HepG2 (cell line): ENCODE measurements at regions not wholly inside any gene's neighbourhood (a gene's known extent, or its start where the extent isn't known, plus 50 kb on each side); places are given as distances from the start of the nearest gene placed in this dataset.

Source experiments
- ATAC-seq: fragments of 200-7000 bp; cut with Tn5 transposase; 3 replicates; pipeline ENCODE4 v1.9.1; 2020; ENCODE audit warnings: mild to moderate bottlenecking, moderate library complexity
- BruUV-seq: library from RNA; stranded (reverse); fragments of 400-500 nt; replicated peaks from 2 replicates; lab custom pipeline; 2021; lab: Mats Ljungman, UMichigan
- CTCF ChIA-PET: fragments of 300-600 bp; formaldehyde crosslinking; extraction: SDS; loops from one replicate; lab custom pipeline; 2021; ENCODE audit warnings: low total read pairs, inconsistent platforms, low intra/inter-chr PET ratio; lab: Yijun Ruan, JAX
- POLR2A ChIA-PET: fragments of 350-600 bp; sonication (Branson Sonifier 250); formaldehyde crosslinking; loops from one replicate; lab custom pipeline; 2020; ENCODE audit warnings: antibody characterized with exemption, inconsistent platforms; lab: Yijun Ruan, JAX
- DNase-seq: peaks from one replicate; pipeline ENCODE4 v3.0.0-alpha.2; 2015; ENCODE audit warnings: low spot score
- FAIRE-seq: peaks from 3 replicates; lab custom pipeline; 2011; peaks lifted over from hg19 to GRCh38; lab: Jason Lieb, UNC
- H2AFZ ChIP-seq: one replicate; pipeline ENCODE4 v1.6.1; 2011; ENCODE audit warnings: low read length, inconsistent platforms
- H3K27ac ChIP-seq: fragments of 300-600 bp; 3 replicates; pipeline ENCODE4 v1.8.0; 2011; ENCODE audit warnings: mixed run types, mild to moderate bottlenecking, mixed read lengths, low read length, inconsistent platforms; ENCODE audit not compliant: insufficient read depth; ENCODE audit errors: extremely low read length
- H3K27me3 ChIP-seq, 2 experiments: fragments of 200-600 bp in 1 of 2; 2 replicates in 1 of 2; 3 replicates in 1 of 2; pipeline versions ENCODE4 v1.6.0 to v1.8.0; 2011; ENCODE audit warnings: low read length in 2 of 2, mild to moderate bottlenecking in 2 of 2, moderate library complexity in 2 of 2, inconsistent platforms in 1 of 2; ENCODE audit not compliant: insufficient read depth in 2 of 2, control insufficient read depth in 1 of 2
- H3K36me3 ChIP-seq, 2 experiments: fragments of 200-600 bp in 1 of 2; replicated peaks in 1 of 2; 2 replicates in 1 of 2; 3 replicates in 1 of 2; pipeline versions ENCODE4 v1.5.1 to v1.8.0; 2011; ENCODE audit warnings: low read length in 2 of 2, inconsistent platforms in 1 of 2; ENCODE audit not compliant: insufficient read depth in 2 of 2, control insufficient read depth in 1 of 2
- H3K4me1 ChIP-seq: 2 replicates; pipeline ENCODE4 v1.5.1; 2012; ENCODE audit warnings: low read length, inconsistent platforms; ENCODE audit not compliant: insufficient read depth
- H3K4me2 ChIP-seq: 2 replicates; pipeline ENCODE4 v1.6.0; 2011; ENCODE audit warnings: low read depth, low read length, inconsistent platforms
- H3K4me3 ChIP-seq, 3 experiments: fragments of 200-600 bp in 1 of 3; sonication (generic), shearing (Covaris generic) in 1 of 3; replicated peaks in 1 of 3; 2 replicates each; pipeline ENCODE4 v1.5.1; 2011 to 2016; ENCODE audit warnings: low read length in 3 of 3, inconsistent platforms in 2 of 3, low read depth in 2 of 3, mild to moderate bottlenecking in 2 of 3, control low read depth in 1 of 3, mixed read lengths in 1 of 3; ENCODE audit not compliant: insufficient read depth in 1 of 3
- H3K79me2 ChIP-seq: one replicate; pipeline ENCODE4 v1.6.1; 2011; ENCODE audit warnings: low read length, inconsistent platforms; ENCODE audit not compliant: insufficient read depth
- H3K9ac ChIP-seq: 2 replicates; pipeline ENCODE4 v1.6.0; 2011; ENCODE audit warnings: mild to moderate bottlenecking, low read depth, low read length, inconsistent platforms; ENCODE audit not compliant: insufficient read depth
- H3K9me3 ChIP-seq: 2 replicates; pipeline ENCODE4 v1.5.1; 2012; ENCODE audit warnings: mild to moderate bottlenecking, low read length
- H4K20me1 ChIP-seq: 2 replicates; pipeline ENCODE4 v1.6.0; 2011; ENCODE audit warnings: inconsistent platforms, mild to moderate bottlenecking, low read length, moderate library complexity; ENCODE audit not compliant: insufficient read depth
- ARHGAP35 ChIP-seq: sonication (generic); formaldehyde crosslinking; IDR thresholded peaks from 2 replicates; pipeline ENCODE4 v1.9.0; 2022; ENCODE audit warnings: mild to moderate bottlenecking, inconsistent platforms, moderate library complexity, missing genetic modification reagents, borderline replicate concordance
- FOXK2 ChIP-seq: fragments of 450-650 bp; IDR thresholded peaks from 2 replicates; pipeline ENCODE4 v1.6.1; 2016
- JUNB ChIP-seq: sonication (generic); formaldehyde crosslinking; IDR thresholded peaks from 2 replicates; pipeline ENCODE4 v1.8.0; 2022; ENCODE audit warnings: missing genetic modification reagents, mild to moderate bottlenecking, borderline replicate concordance
- MTA1 ChIP-seq: sonication (generic); formaldehyde crosslinking; IDR thresholded peaks from 2 replicates; pipeline ENCODE4 v1.4.0; 2020; ENCODE audit warnings: missing genetic modification reagents, mild to moderate bottlenecking, borderline replicate concordance
- NBN ChIP-seq: fragments of 450-650 bp; conservative IDR thresholded peaks from 2 replicates; pipeline ENCODE4 v1.6.1; 2017
- NFE2 ChIP-seq: sonication (generic); formaldehyde crosslinking; IDR thresholded peaks from 2 replicates; pipeline ENCODE4 v1.4.0; 2020; ENCODE audit warnings: missing genetic modification reagents
- ZNF550 ChIP-seq: sonication (generic); formaldehyde crosslinking; IDR thresholded peaks from 2 replicates; pipeline ENCODE4 v1.4.0; 2020; ENCODE audit warnings: mild to moderate bottlenecking, missing genetic modification reagents, borderline replicate concordance
- ZNF564 ChIP-seq: sonication (generic); formaldehyde crosslinking; IDR thresholded peaks from 2 replicates; pipeline ENCODE4 v1.8.1; 2023; ENCODE audit warnings: mild to moderate bottlenecking, missing genetic modification reagents
- ZNF713 ChIP-seq: sonication (generic); formaldehyde crosslinking; IDR thresholded peaks from 2 replicates; pipeline ENCODE4 v1.4.0; 2020; ENCODE audit warnings: mild to moderate bottlenecking, missing genetic modification reagents
- ZNF761 ChIP-seq: sonication (generic); formaldehyde crosslinking; conservative IDR thresholded peaks from 2 replicates; pipeline ENCODE4 v1.4.0; 2020; ENCODE audit warnings: mild to moderate bottlenecking, missing genetic modification reagents
- ZSCAN22 ChIP-seq: sonication (generic); formaldehyde crosslinking; IDR thresholded peaks from 2 replicates; pipeline ENCODE4 v1.4.0; 2020; ENCODE audit warnings: mild to moderate bottlenecking, missing genetic modification reagents
- WGBS: methylation state at CpG from one replicate; pipeline ENCODE4 v1.1.6; 2017; ENCODE audit warnings: low lambda C conversion rate; 5-methylcytosine and 5-hydroxymethylcytosine counted together
- in situ Hi-C: cut with HindIII; loops from 2 replicates; pipeline ENCODE4 v1.10.0; 2017; ENCODE audit warnings: low pct_unique_long_range_greater_than_20kb; ENCODE audit not compliant: extremely low pct_ligation_motif_present
- intact Hi-C: fragments of 100-400 bp; cut with micrococcal nuclease; formaldehyde crosslinking; loops from one replicate; pipeline ENCODE4 v1.10.0; 2022; ENCODE audit not compliant: unreplicated experiment

DNA sequence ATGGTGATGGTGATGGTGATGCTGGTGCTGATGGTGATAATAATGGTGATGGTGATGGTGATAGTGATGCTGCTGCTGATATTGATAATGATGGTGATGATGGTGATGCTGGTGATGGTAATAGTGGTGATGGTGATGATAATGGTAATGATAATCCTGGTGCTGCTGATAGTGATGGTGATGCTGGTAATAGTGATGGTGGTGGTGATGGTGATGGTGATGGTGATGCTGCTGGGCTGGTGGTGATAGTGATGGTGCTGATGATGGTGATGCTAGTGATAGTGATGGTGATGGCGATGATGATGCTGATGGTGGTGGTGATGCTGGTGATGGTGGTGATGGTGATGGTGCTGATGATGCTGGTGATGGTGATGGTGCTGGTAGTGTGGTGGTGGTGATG, 58.4 kb upstream of the IGSF21 start (continued):
- 0 out of 2 replicates have a peak, but pooled peaks have one; percentile 5 for TF ChIP-seq FOXK2
- TF ChIP-seq ZSCAN22 (CRISPR knock-in tag) = no peak
- no peak for TF ChIP-seq MTA1
- 0 out of 2 replicates have a peak, but pooled peaks have one; percentile 88 for TF ChIP-seq NBN
- TF ChIP-seq ZNF761 = no peak

DNA sequence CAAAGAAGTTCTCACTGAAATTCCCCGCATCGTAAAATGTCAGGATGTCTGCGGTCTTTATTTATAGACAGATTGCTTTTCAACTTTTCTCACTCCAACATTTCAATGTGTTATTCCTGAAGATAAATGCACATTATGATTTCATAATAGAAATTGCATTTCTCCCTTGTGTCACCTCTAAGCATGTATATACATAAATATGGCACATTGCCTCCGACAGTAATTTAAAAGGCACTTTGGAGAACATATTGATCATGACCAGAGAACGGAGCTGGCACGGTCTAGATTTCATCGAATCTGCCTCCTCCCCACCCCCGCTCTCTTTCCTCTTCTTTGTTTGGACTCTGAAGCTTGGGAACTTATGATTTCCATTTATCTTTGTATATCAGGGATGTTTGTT, 54.9 kb upstream of the IGSF21 start:
- no peak overlapping the region for H3K4me3 ChIP-seq
- ChIA-PET CTCF (no interaction called here), POLR2A (no interaction called here)
- no peaks in the 10 kb centered on the region; a peak in 1 of 5 replicates for H3K27me3 ChIP-seq
- no TSS peak for BruUV-seq
- DNase-seq (no peak), FAIRE-seq (no peak), ATAC-seq (no peak)
- intact Hi-C loops (no loop called here), in situ Hi-C loops (no loop called here)
- no peaks in the 10 kb centered on the region for H3K79me2 ChIP-seq
- WGBS = 22% methylated on average over 8 of the region's 8 CpGs
- no peak overlapping the region for H3K4me2 ChIP-seq
- H3K4me1 ChIP-seq = no peaks in the 10 kb centered on the region
- H4K20me1 ChIP-seq = no peaks in the 10 kb centered on the region
- no peak overlapping the region for H2AFZ ChIP-seq
- H3K9me3 ChIP-seq = peaks cover 7% of the 10 kb centered on the region
- H3K9ac ChIP-seq = no peak overlapping the region
- no peak for TF ChIP-seq ZNF564 (CRISPR knock-in tag)
- no peak for TF ChIP-seq ZNF761
- no peak for TF ChIP-seq NFE2 (CRISPR knock-in tag)
- TF ChIP-seq ZNF713 (CRISPR knock-in tag) = no peak
- TF ChIP-seq ARHGAP35 (CRISPR knock-in tag) = no peak
- TF ChIP-seq JUNB (CRISPR knock-in tag) = no peak
- no peak for TF ChIP-seq ZNF550
- TF ChIP-seq, all 625 proteins: peak for 0
- Histone ChIP-seq H3K36me3 (no peaks in the 10 kb centered on the region), H3K27ac (no peak overlapping the region)
